SK-N-MC (cell line): ENCODE measurements at regions not wholly inside any gene's neighbourhood (a gene's known extent, or its start where the extent isn't known, plus 50 kb on each side); places are given as distances from the start of the nearest gene placed in this dataset.

ENCODE experiments used
- EZH2 ChIP-seq: fragments of 200-600 bp; sonication (generic); IDR thresholded peaks from one replicate; pipeline ENCODE4 v1.6.1; 2017; ENCODE audit warnings: antibody characterized with exemption
- FOXP2 ChIP-seq: optimal IDR thresholded peaks from 2 replicates; pipeline ENCODE3; 2011; ENCODE audit warnings: mild to moderate bottlenecking, moderate library complexity; ENCODE audit not compliant: insufficient read depth; ENCODE audit errors: extremely low read length, control extremely low read depth
- POLR2AphosphoS5 ChIP-seq: IDR thresholded peaks from 2 replicates; pipeline ENCODE4 v1.6.1; 2012; ENCODE audit warnings: mild to moderate bottlenecking, low read depth, low read length, borderline replicate concordance

DNA sequence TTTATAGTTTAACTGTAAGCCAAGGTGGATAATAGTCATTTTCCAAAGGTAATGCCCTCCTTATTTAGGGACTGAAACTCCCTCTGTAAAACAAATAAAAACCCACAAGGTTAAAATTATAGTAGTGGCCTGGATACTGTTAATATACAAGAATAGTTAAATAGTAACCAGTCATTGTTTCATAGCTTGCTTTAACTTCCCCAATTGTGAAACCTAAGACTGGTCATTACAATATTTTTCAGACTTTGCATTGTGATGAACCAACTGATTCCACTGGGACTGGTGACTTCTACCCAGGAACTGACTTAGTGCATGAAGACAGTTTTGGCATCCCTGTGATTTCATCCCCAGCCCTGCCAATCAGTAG, 162.6 kb downstream of the SMC2 start:
- TF ChIP-seq POLR2AphosphoS5, result no peak
- no peak for TF ChIP-seq EZH2
- no peak for TF ChIP-seq FOXP2
